ENCODE measurements at regions not wholly inside any gene's neighbourhood (a gene's known extent, or its start where the extent isn't known, plus 50 kb on each side); places are given as distances from the start of the nearest gene placed in this dataset.
"Not testable (repeated sequence)": the region's sequence is repeated elsewhere in the genome, so short reads cannot be mapped to it uniquely, and the experiment has no call there.

DNA sequence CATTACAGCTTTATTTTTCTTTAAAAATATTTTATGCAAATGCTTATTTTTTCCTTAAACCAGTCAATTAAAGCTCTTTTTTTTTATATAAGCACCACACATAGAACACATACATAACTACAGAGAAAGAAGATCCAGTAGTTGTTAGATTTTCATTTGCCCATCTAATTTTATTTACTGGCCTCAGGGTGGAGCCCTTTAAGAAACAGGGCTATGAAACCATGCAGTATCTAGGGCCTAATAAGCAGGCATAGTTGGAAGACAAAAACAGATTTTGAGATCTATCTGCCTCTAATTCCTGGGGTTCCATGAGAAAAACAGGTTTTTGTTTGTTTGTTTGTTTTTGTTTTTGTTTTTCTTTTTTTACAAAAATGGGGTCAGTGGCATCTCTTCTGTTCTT is 120.6 kb downstream of the BCHE start:
- FAIRE-seq = no peak

DNA sequence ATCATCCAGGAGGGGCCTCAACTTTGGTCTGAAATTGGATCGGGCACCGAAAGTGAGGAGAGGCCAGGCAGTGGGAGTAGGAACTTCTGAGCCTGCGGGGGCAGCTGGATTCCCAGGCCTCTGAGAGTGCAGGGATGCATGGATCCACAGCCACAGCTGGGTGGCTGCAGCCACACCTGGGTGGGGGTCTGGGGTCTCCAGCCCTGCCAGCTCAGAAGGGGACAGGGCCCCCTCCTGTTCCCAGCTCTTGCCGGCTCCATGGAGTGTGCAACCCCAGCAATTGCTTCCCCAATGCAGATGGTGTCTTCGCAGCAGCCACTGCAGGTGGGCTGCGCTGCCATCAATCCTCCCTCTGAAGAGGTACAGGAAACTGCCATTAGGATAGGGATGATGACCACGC is 123.7 kb downstream of the BCHE start:
- no peak for FAIRE-seq

DNA sequence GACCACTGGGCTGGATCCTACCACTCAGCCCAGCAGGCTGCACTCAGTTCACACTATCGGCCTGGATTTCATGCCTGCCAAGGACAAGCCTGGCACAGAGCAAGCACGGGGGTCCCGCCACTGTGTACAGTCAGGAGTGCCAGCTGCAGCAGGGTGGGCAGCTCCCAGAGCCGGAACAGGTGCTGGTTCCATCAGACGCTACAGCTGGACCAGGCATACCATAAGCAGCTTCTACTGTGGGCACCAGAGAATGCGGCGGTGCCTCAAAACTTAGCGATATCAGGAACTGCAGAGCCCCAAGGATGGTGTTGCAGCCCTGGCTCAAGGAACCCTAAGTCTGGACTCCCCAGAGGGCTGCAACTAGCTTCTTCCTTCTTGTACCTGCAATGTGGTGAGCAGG is 124.8 kb downstream of the BCHE start:
- no peak for FAIRE-seq

DNA sequence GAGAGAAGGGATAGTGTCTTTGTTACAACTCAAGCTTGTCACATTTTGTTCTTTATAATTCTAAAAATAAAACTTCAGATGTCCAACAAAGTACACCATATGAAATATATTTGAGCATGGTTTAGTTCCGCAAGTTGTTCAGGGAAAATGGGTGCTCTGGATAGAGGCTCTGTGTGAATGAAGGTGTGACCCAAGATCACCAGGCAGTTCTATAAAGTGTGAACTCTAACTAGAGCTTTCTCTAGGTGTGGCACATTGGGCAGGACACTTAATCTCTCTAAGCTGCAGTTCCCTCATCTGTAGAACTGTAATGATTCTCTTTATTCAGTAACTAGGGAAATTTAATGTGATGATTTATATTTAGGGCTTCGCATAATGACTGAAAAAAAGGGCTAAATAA is 139.3 kb downstream of the BCHE start:
- FAIRE-seq = no peak

DNA sequence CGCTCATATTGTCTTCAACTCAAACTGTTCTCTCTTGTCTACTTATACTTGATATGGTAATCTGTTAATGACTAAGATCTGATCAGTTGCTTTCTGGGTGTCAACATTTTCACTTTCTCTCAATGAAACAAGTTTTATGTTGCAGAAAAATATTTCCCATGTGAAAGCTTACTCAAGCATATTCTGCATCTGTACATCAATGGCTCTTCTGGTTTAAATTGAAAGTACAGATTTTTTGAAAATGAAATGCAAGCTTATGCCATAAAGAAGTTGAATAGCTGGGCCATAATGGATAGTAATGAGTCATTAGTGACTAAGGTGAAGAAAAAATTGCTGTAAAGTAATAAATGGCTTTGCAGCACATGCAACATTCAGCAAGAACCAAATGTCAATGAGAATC is 140.7 kb downstream of the BCHE start:
- FAIRE-seq = no peak

DNA sequence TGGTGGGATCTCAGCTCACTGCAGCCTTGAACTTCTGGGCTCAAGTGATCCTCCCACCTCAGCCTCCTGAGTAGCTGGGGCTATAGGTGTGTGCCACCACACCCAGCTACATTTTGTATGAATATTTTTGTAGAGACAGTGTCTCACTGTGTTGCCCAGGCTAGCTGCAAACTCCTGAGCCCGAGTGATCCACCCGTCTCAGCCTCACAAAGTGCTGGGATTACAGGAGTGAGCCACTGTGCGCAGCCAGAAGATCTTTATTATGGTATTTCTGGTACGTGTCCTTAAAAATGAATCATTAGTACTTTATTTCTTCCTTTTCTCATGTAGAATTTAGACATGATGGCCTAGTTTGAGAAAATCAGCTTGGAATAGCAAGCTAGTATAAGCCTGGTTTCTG is 153.3 kb downstream of the BCHE start:
- FAIRE-seq = no peak

DNA sequence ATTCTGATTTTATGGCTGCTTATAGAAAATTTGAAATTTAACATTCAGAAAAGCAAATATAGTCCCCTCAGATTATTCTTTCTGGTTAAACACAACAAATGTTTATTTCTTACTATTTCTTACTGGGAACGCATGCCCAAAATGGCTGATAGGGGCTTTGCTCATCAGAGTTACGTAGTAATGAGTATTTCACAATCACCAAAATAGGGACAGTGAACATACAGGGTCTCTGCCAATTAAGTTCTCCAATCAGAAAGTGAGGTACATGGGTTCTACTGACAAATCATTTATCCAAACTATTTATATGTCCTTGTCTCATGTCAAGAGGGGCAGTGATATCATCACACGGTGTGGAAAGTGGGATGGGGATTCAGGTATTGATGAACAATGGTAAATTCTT is 154.5 kb downstream of the BCHE start:
- no peak for FAIRE-seq

DNA sequence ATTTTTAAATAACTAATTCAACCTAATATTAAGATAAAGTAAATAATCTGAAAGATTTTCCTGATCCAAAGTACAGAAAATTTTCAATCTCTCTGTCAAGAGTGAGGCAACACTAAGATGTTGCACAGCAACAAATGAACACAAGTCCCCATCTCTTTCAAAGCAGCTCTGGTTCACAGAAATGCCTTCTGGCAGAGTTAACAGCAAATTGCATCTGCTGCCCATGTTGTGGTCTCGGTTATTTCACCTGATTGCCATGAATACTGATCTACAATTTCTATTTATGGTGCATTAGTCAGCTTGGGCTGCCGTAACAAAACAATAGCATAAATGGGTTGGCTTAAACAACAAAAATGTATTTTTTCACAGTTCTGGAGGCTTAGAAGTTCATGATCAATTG is 167.3 kb downstream of the BCHE start:
- FAIRE-seq = no peak

DNA sequence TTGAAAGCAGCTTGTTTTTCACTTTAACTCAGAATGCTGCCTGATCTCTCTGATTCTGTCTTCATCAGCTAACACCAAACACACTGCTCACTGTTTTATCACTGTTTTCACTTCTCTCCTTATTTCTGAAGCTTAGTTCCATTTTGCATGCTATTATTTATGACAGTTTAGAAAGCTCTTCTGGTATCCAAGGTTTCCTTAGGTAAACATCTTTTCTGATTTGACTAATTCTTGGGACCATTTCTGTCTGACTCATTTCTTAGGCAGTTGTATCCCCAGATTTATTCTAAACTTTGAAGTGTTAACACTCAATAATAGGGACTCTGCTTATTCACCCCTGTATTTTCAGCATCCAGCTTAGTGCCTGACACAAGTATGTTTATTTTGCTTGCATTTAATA is 167.7 kb downstream of the BCHE start:
- FAIRE-seq = no peak

DNA sequence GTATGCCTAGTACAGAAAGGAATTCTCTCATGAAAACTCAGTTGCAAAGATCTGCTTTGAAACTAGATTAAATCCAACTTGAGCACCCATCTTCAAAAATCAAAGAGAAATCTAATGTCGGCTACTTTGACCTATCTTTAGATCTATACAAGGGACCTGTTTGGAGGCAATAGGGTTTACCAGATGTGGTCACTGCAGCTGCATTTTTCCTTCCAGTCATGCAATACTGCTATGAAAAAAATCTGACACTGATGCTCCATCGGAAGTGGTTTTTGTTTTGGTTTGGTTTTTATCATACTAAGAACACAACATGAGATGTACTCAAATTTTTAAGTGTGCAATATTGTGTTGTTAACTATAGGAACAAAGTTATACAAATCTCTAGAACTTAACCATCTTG is 169.5 kb downstream of the BCHE start:
- no peak for FAIRE-seq

DNA sequence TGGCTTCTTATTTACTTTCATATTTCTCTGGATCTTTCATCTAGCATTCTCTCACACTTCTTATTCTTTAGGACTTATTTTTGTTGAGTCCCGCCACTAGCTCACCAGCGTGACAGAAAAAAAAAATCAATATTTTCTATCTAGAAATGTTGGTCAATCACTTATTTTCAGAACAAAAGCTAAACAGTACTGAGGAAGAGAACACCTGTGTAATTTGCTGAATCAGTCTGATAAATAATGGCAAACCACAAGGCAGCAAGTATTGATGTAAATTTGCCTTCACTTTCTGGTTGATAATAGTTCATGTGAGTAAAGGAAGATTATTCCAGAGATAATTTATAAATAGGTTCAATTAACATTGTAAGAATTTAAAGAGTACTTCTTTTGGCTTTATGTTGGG is 179.2 kb downstream of the BCHE start:
- no peak for FAIRE-seq

DNA sequence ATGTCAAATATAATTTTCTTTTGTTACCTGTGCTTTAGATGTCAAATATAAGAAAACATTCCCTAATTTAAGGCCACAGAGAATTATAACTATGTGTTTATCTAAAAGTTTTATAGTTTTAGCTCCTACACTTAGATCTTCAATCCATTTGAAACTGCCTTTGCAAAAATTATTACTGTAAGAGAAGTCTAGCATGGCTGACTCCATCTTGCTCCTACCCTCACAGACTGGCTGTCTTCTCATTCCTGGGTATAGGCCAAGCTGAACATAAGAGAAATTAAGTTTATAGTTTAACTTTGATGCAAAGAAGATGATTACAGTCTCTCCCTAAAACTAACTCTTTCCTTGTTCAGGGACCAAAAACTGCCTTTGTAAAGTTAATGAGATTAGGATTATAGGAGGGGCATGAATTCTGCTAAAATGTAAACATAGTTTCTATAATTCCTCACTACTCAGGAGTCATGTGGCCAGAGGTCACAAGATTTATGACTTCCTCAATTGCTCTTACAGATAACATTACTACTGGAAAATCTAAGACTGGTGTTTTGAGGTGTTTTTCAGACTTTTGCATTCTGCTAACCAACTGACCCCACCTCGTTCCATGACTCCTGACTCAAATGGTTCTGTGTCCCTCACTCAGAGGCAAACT is 184.0 kb downstream of the BCHE start:
- no peak for FAIRE-seq

DNA sequence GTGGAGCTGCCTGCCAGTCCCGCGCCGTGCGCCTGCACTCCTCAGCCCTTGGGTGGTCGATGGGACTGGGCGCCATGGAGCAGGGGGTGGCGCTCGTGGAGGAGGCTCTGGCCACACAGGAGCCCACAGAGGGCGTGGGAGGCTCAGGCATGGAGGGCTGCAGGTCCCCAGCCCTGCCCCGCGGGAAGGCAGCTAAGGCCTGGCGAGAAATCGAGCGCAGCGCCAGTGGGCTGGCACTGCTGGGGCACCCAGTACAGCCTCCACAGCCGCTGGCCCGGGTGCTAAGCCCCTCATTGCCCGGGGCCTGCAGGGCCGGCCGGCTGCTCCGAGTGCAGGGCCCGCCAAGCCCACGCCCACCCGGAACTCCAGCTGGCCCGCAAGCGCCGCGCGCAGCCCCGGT is 187.9 kb downstream of the BCHE start:
- FAIRE-seq = not testable (repeated sequence)

DNA sequence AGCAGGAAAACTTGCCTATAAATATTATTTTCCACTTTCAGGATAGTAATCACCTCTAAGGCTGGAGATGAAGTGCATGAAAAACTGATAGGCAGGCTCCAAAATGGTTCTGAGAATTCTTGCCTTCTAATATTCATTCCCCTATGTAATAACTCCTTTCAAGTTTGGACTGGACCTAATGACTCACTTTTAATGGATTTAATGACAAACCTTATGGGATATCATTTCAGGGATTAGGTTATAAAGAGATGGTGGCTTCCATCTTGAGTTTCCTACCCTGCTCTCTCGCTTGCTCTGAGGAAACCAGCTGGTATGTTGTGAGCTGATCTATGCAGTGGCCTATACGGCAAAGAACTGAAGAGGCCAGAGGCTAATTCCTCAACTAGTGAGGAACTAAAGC is 192.0 kb downstream of the BCHE start:
- FAIRE-seq = no peak

DNA sequence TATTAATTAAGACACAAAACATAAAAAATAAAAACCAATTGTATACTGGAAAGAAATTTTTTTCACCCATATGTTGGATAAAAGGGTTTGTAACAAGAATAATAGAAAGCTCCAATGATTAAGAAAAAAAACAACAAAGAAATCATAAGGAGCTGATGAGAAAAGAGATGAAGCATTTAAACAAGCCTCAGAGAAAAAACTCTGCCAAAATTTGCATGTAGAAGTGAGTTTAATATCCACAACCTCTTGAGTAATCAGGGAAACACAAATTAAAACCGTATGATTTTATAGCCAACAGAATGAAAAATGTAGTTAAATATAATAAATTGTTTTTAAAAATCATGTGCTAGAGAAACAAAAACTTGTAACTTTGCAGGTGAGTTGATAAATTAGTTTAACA is 192.9 kb downstream of the BCHE start:
- peak; percentile 21 for FAIRE-seq

DNA sequence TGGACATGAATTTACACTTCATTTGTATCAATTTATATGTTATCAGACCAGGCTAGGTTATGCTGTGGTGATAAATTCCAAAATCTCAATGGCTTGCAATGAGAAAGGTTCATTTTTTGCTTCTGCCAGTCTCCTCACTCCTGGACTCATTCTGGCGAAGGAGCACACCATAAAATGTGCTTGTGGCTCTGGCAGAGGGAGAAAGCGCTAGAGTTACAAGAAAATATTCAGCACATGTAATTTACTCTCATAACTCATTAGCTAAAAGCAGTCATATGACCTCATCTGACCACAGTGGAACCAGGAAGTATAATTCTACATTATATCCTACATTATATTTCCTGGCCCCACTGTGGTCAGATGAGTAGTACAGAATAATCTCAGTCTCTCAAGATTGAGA is 193.8 kb downstream of the BCHE start:
- FAIRE-seq = no peak

DNA sequence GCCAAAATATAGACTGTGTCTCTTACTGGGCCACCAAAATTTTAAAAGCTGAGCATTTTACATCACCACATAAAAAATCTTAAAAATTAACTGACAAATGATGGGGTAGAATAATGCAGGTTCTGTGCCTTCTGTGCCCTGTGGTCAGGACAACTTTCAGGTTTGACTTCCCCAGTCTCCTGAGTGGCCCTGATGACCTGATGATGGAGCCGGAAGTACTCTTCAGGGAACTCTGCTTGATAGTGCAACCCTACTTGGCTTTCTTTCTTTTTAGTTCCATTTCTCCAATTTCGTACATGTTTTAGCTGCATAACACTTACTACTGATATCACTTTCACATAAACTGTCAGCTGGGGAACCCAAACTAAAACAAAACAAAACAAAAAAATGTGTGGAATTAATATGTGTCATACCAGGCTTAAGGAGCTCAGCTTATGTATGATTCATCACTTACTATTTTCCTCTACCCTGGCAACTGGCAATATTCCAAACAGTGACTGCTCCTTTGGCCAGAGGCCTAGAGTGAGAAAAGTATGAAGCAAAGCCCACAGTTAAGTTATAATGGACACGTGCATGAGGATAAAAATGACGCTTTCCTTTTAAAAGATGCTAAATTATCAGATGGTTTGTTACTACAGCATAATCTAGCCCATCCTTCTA is 194.3 kb downstream of the BCHE start:
- no peak for FAIRE-seq

DNA sequence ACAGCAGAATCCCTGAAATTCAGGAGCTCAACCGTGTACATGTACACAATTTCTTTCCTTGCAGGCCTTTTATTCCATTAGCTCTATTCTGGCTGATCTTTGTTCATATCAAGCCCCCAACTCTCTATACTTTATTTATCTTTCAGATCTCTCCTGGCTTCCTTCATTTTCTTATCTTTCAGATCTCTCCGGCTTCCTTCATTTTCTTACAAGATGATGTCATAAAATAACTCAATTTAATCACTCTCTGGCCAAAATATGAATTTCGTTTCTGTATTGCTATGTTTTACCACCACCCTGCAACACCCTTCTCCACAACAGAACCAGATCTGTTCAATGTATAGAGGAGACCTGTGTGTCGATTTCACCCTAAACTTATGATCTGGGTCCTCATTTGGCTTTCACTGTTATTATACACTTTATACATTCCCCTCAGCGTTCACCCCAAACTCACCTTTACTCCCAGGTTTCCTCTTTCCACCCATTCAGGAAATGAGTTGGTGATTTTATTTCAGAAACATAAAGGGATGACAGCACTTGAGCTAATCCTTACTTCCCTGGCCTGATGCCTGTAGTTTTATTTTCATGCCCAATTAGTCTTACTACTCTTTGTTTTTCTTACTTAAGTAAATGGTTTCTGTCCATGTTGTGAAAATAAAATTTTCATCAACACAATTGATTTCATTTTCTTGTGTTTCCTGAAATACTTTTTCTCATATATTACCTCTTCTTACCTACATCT is 195.5 kb downstream of the BCHE start:
- FAIRE-seq = no peak

DNA sequence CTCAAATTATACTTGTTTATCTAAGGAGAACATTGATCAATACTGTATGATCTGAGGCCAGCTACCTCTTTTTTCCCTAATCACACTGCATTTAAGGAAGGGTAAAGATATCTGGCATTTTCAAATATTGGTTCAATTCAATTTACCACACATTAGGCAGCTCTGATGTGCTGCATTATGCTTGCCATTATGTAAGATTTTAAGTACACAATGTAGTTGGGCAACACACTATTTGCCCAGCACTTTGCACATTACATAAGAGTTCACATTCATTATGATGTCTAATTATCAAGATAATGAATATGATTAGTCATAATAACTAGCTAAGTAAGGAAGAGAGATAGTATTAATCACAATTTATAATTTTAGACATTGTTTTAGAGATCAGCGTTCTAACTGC is 196.3 kb downstream of the BCHE start:
- FAIRE-seq = no peak

DNA sequence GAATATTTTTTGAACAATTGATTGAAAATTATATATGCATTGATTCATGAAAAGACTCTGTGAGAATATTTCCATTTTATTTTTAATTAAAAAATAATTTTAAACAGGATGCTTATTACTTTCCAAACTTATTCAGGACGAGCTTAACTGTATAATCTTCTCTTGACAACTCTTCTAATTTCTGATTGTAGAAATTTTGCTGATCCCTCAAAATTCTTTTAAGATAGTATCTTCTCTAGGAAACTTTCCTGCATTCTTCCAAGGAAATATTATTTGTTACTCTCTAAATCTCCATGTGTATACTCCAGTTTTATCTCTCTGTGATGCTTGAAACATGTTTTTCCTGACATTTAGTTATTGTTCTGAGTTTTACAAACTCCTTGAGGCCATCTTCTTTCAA is 197.2 kb downstream of the BCHE start:
- no peak for FAIRE-seq

DNA sequence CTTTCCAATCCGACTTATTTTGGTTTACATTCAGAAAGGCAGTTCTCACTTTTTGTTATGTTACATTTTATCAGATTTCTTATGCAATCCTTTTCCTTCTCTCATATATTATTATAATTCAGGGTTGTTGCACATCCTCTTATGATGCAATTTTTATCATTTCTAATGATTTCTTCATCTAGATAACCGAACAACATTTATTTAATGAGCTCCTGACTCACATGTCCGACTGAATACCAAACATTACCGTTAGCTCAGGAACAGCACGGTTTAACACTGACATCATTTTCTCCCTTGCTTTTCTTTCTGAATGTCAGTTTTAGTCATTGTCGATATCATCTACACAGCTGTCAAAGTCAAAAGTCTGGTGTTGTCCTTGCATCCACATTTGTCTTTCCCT is 199.2 kb downstream of the BCHE start:
- no peak for FAIRE-seq

DNA sequence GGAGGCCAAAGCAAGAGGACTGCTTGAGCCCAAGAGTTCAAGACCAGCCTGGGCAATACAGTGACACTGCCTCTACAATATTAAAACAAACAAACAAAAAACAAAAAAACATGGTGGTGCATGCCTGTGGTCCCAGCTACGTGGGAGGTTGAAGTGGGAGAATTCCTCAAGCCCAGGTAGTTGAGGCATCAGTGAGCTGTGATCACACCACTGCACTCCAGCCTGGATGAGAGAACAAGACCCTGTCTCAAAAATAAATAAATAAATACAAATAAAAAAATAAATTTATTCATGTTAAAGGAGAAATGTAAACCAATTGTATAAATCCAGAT is 200.6 kb downstream of the BCHE start:
- FAIRE-seq = no peak

DNA sequence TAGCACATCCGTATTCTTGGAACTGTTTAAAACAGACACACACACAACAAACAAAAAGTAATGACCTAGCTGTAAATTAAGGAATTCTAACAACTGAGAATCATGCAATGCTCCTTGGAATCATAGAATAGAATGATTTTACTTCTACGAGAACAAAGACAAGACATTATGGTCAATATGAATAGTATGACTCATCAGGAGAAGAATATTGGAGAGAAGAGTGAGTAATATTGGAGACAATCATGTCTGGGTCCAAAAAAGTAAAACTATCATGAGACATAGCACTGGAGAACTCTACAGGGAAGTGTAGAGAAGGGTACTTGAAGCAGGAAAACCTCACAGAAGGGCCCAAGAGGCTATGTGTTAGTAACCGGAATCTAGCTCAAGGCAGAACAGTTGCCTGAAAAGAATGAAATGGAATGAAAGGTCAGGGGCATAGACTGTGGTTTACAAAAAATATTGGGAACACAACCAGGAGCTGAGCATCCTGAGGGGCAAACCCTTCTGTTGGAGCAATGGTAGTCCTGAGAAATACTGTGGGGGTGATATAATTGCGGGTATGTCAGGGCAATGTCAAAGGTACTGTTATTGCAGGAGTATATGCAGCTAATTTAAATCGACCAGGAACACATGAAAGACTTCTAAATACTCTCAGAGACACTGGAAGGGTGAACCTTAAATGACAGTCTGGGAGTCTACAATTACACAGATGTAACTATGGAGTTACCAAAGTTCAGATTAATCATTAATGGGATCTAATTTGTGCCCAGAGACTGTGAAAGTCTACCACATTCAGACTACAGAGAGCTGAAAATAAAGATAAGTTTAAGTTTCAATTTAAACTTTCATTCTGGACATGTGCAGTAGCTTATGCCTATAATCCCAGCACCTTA is 201.2 kb downstream of the BCHE start:
- FAIRE-seq = no peak

DNA sequence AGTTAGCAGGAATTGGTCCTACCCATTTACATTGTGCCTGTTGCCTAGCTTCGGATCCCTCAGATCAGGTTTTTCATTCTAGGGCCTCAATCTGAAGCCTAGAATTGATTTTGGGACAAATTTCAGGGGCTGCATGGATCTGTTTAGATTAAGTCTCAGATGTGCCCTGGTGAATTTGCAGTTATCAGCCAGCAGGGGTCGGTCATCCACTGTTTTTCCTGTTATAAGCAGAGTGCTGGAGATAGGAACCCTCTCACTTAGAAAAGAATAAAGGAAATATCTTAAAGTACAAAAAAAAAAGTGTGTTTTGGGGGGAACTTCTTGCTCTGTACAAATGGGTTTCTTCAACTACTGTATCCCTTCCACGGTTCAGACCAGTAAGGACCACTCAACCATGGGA is 212.5 kb downstream of the BCHE start:
- FAIRE-seq = no peak
